Activated CD8-positive, alpha-beta memory T cell treated with anti-CD3 and anti-CD28 coated beads, Interleukin-2, amount 50 U/mL, for 1 hour (primary cell): ENCODE measurements at regions not wholly inside any gene's neighbourhood (a gene's known extent, or its start where the extent isn't known, plus 50 kb on each side); places are given as distances from the start of the nearest gene placed in this dataset.
"Not testable (repeated sequence)": the region's sequence is repeated elsewhere in the genome, so short reads cannot be mapped to it uniquely, and the experiment has no call there.

Source experiments
- DNase-seq: peaks from one replicate; pipeline ENCODE4 v3.0.0-alpha.2; 2020; ENCODE audit errors: extremely low read depth

DNA sequence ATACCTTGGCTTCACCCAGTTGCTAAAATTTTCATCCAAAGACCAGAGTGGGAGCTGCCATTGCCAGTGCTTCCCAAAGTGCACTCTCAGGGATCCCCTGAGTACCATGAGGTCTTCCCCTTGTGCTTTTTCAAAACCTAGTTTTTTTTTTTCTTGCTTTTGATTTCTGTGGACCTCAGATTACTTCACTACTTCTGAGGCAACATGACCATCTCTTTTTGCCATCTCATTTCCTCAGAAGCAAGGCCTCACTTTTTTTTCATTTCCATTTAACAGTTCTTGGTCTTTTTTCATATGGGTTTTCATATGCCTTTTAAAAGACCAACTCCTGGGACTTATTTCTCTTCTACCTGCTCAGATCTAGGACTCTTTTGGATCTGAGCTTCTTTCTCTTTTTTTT, 64.1 kb upstream of the MMS22L start:
- DNase-seq = no peak

GRCh38 chr6:97361286-97361685, 78.3 kb upstream of the MMS22L start:
- DNase-seq = no peak

- no peak for DNase-seq
Observed at GRCh38 chr6:97364327-97364726, 81.3 kb upstream of the MMS22L start.

- not testable (repeated sequence) for DNase-seq
Observed at GRCh38 chr6:97382071-97382470, 99.1 kb upstream of the MMS22L start.

DNA sequence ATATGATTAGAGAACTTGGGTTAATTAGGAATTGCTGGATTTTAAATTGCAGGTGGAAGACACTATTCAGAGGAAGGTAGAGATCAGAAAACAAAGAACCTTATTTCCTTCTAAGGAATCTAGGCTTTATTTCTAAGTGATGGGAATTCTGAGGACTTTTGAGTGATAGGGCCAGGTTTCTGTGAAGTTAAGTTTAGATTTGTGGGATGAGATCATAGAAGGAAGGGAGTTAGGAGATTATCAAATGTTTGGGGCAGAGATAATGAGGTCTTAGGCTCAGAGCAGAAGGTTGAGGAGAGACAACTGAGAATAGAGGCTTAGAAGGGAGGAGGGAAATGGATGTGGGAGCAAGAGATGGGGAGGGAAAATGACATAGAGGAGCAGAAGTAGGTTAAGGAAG, 109.7 kb upstream of the MMS22L start:
- DNase-seq = no peak

DNA sequence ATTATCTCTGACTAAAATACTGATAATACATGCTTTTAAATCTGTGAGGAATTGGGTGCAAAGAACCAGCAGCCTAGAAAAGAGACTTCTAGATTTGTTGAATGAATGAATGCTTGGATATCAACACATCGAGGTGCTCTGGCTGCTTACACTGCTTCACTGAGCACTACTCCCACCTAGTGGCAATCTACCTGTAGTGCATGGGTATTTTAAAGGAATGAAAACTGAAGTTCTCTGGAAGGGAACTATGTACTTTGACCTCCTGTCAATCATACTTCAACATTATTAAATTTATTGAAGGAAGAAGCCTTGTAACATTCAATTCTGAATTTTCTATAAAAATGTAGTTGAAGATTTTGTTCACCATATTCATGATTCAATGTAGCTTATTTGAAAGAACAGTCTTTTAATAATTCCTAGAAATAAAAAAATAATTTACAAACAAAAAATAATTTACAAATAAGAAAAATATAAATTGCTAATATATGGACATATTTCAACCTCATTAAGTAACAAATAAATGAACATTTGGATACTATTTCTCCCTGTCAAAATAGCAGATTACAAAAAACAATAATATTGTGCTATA, 111.2 kb upstream of the MMS22L start:
- DNase-seq = no peak

DNA sequence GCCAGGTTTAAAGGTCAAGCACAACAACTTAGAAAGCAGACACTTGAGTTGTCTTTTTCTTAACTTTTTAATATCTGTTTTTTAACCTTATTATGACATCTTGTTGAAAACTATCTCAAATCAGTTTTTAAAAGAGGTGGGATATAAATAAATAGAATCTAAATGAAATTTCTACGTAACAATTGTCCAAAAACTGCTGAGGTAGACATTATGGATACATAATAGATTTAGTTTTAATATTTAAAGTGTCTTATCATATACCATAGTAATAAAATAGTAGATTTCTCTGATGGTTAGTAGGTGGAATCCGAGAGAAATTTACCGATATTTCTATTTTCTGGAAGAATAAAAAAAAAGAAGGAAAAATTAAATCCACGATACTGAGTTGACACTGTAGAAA, 113.9 kb upstream of the MMS22L start:
- no peak for DNase-seq

GRCh38 chr6:97399208-97399607, 116.2 kb upstream of the MMS22L start:
- no peak for DNase-seq

GRCh38 chr6:97401533-97401932, 118.5 kb upstream of the MMS22L start:
- DNase-seq = no peak

- no peak for DNase-seq
Observed at GRCh38 chr6:97405818-97406409, 122.9 kb upstream of the MMS22L start.

GRCh38 chr6:97406633-97407032, 123.6 kb upstream of the MMS22L start:
- no peak for DNase-seq

DNA sequence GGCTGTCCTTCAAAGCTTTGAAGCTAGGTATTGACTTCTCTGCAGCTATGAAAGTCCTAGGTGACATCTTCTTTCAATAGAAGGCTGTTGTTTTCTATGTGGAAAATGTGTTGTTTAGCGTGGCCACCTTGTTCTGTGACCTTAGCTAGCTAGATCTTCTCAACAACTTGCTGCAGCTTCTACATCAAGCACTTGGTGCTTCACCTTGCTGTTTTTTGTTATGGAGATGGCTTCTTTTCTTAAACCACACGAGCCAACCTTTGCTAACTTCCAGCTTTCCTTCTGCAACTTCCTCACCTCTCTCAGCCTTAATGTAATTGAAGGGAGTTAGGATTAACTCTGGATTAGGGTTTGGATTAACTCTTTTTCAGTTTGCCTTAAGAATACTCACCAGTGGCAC, 128.6 kb upstream of the MMS22L start:
- DNase-seq = no peak

DNA sequence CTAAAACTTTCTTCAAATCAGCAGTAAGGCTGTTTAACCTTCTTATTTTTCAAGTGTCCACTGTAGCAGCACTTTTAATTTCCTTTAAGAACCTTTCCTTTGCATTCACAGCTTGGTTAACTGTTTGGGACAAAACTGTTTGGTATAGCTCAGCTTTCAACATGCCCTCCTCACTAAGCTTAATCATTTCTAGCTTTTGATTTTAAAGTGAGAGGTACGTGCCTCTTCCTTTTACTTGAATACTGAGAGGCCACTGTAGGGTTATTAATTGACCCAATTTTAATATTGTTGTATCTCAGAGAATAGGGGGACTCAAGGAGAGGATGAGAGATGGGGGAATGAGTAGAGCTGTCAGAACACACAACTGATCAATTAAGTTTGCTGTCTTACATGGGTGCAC, 129.5 kb upstream of the MMS22L start:
- DNase-seq = no peak

DNA sequence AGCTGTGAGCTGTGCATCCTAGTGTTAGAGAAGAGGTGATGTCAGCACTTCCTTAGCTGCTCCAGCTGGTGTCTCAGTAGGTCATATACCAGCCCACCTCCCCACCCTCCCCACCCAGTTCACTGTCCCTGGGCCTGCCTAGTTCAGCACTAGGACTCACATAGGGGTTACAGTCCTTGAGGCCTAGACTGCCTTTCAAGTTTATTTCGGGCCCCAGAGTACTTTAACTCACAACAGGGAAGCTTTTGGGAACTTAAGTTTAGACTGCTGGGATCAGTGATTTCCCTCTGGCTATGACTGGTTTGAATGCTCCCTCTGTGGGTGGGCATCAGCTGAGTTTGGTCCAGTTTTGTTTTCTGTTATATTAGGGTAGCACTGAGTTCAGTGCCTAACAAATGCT, 139.2 kb upstream of the MMS22L start:
- DNase-seq = no peak

- DNase-seq = no peak
Observed at GRCh38 chr6:97423190-97423589, 140.2 kb upstream of the MMS22L start.

- DNase-seq = no peak
Observed at GRCh38 chr6:97427648-97428047, 144.6 kb upstream of the MMS22L start.

- no peak for DNase-seq
Observed at GRCh38 chr6:97437087-97437486, 154.1 kb upstream of the MMS22L start.

- DNase-seq = no peak
Observed at GRCh38 chr6:97438011-97438671, 155.1 kb upstream of the MMS22L start.

- no peak for DNase-seq
Observed at GRCh38 chr6:97440590-97441176, 157.7 kb upstream of the MMS22L start.

- DNase-seq = no peak
Observed at GRCh38 chr6:97443408-97444080, 160.5 kb upstream of the MMS22L start.

DNA sequence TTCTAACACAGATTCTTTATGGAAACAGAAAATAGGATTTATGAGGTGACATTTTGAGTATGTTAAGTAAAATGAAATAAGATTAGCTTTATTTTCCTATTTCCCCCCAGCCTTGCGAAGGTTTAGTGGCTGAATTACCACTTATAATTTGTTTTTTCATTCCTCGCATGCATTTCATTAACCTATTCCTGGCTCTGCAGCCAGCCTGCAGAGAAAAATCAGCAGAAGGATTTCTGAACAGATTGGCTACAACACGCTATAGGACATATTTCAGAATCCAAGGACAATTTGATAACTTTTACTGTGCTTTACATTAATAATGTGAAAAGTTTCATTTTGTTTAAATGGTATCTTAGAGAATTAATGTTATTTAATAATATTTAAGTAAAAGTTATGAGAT, 162.4 kb upstream of the MMS22L start:
- DNase-seq = no peak

DNA sequence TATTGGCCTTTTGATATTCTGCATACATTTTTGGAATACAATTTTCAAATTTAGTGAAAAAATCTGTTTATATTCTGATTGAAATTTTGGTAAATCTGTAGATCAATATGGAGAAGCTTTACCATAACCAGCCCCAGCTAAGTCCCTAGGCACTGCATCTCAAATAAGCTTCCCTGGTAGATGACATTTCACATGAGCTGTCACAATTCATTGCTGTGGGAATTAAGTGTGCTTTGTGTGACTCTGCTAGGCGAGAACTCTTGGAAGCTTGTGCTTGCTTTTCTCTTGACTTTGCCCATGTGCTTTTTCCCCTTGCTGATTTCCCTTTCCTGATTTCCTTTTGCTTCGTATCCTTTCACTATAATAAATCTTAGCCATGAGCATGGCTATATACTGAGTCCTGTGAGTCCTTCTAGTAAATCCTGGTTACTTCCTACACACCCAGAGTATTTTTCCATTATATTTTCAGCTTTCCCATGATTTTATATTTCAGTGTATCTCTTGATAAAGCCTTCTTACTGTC, 166.5 kb upstream of the MMS22L start:
- DNase-seq = no peak
